Prostate gland (tissue), 2 donors: ENCODE measurements at regions not wholly inside any gene's neighbourhood (a gene's known extent, or its start where the extent isn't known, plus 50 kb on each side); places are given as distances from the start of the nearest gene placed in this dataset.

Experiments used
- DNase-seq: peaks from one replicate; pipeline ENCODE4 v3.0.0-alpha.2; 2019; ENCODE audit warnings: low spot score
- H3K27ac ChIP-seq, 2 donors: fragments of 200-600 bp; sonication (generic); 2 replicates each; pipeline ENCODE4 v1.5.1; 2017 to 2019
- H3K27me3 ChIP-seq: fragments of 200-600 bp; sonication (generic); replicated peaks from 2 replicates; pipeline ENCODE4 v1.5.1; 2019; ENCODE audit not compliant: insufficient read depth
- H3K36me3 ChIP-seq, 2 donors: fragments of 200-600 bp; sonication (generic); 1 replicate in 1 of 2; 2 replicates in 1 of 2; pipeline versions ENCODE4 v1.5.1 to v1.8.1; 2017 to 2019
- H3K4me1 ChIP-seq: fragments of 200-600 bp; sonication (generic); replicated peaks from 2 replicates; pipeline ENCODE4 v1.5.1; 2019
- H3K4me3 ChIP-seq, 2 donors: fragments of 200-600 bp; sonication (generic); 2 replicates each; pipeline ENCODE4 v1.5.1; 2017 to 2019
- H3K9me3 ChIP-seq: fragments of 200-600 bp; sonication (generic); 2 replicates; pipeline ENCODE4 v1.5.1; 2017
- CTCF ChIP-seq, 4 experiments: fragments of 200-600 bp in 2 of 4; fragments of 450-650 bp in 2 of 4; sonication (generic) in 2 of 4; IDR thresholded peaks; 1 replicate in 3 of 4; 2 replicates in 1 of 4; pipeline ENCODE4 v1.5.1; 2016 to 2019; ENCODE audit warnings: antibody characterized with exemption in 4 of 4, mild to moderate bottlenecking in 2 of 4, moderate library complexity in 2 of 4
- POLR2A ChIP-seq: fragments of 450-650 bp; IDR thresholded peaks from one replicate; pipeline ENCODE4 v1.6.1; 2016; ENCODE audit warnings: antibody characterized with exemption, mild to moderate bottlenecking
- POLR2AphosphoS5 ChIP-seq: sonication (generic); formaldehyde crosslinking; IDR thresholded peaks from one replicate; pipeline ENCODE4 v1.6.1; 2017; ENCODE audit warnings: antibody characterized with exemption
- WGBS: methylation state at CpG from one replicate; pipeline ENCODE4 v1.1.5; 2018; 5-methylcytosine and 5-hydroxymethylcytosine counted together
- intact Hi-C: fragments of 100-400 bp; cut with DNase I; formaldehyde crosslinking; loops from one replicate; pipeline ENCODE4 v1.14.2; 2022

- Histone ChIP-seq H3K27me3 (no peaks in the 10 kb centered on the region), H3K9me3 (no peaks in the 10 kb centered on the region), H3K36me3 (no peaks in the 10 kb centered on the region), H3K4me3 (no peak overlapping the region), H3K4me1 (no peaks in the 10 kb centered on the region), H3K27ac (no peak overlapping the region)
- 42% methylated on average over 1 of the region's 1 CpG for WGBS
- DNase-seq, result no peak
- TF ChIP-seq POLR2A (no peak), POLR2AphosphoS5 (no peak), CTCF (IDR thresholded peaks at IDR 0.05) (no peak)
- intact Hi-C loops, result no loop called here
Observed at GRCh38 chr7:115635376-115635775, 395.2 kb downstream of the TFEC start.

- Histone ChIP-seq H3K27ac (no peak overlapping the region), H3K4me3 (no peak overlapping the region), H3K36me3 (no peaks in the 10 kb centered on the region), H3K9me3 (no peaks in the 10 kb centered on the region), H3K27me3 (no peaks in the 10 kb centered on the region), H3K4me1 (no peaks in the 10 kb centered on the region)
- TF ChIP-seq CTCF (IDR thresholded peaks at IDR 0.05) (no peak), POLR2AphosphoS5 (no peak), POLR2A (no peak)
- no peak for DNase-seq
- intact Hi-C loops, result no loop called here
- WGBS, result 35% methylated on average over 4 of the region's 4 CpGs
Observed at GRCh38 chr7:115634633-115635032, 395.9 kb downstream of the TFEC start.

- no peak overlapping the region for H3K4me3 ChIP-seq
- no peak for DNase-seq
- no peaks in the 10 kb centered on the region for H3K27me3 ChIP-seq
- H3K4me1 ChIP-seq, result no peaks in the 10 kb centered on the region
- WGBS, result 66% methylated on average over 5 of the region's 5 CpGs
- no peaks in the 10 kb centered on the region for H3K36me3 ChIP-seq
- no peak overlapping the region for H3K27ac ChIP-seq
- intact Hi-C loops, result no loop called here
- no peaks in the 10 kb centered on the region for H3K9me3 ChIP-seq
- no peak for TF ChIP-seq CTCF (IDR thresholded peaks at IDR 0.05)
- no peak for TF ChIP-seq POLR2A
- no peak for TF ChIP-seq POLR2AphosphoS5
Observed at GRCh38 chr7:115632636-115633035, 397.9 kb downstream of the TFEC start.

DNA sequence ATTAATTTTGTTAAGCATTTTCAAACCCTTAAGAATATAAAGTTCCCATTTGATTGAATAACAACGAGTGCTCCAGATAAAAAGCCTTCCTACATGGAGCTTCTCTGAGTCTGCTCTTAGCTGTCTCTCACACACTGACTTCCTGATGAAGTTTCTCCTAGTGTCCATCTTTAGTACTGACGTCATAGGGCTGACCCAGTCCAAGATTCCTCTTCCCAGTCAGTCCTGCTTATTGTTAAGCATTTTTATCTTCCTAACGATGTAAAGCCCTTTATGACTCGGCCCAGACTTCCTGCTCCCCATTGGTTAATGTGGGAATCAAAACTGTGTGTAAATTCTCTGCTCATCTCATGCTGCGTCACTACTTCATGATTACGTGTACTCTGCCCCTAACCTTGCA lies 398.8 kb downstream of the TFEC start:
- intact Hi-C loops, result no loop called here
- Histone ChIP-seq H3K4me1 (no peaks in the 10 kb centered on the region), H3K27me3 (no peaks in the 10 kb centered on the region), H3K27ac (no peak overlapping the region), H3K36me3 (no peaks in the 10 kb centered on the region), H3K4me3 (no peak overlapping the region), H3K9me3 (no peaks in the 10 kb centered on the region)
- WGBS, result 80% methylated on average over 6 of the region's 6 CpGs
- TF ChIP-seq POLR2A, result no peak
- TF ChIP-seq CTCF (IDR thresholded peaks at IDR 0.05), result no peak
- TF ChIP-seq POLR2AphosphoS5, result no peak
- DNase-seq, result no peak

GRCh38 chr7:115630049-115630448 lies 400.5 kb downstream of the TFEC start:
- 94% methylated on average over 4 of the region's 4 CpGs for WGBS
- H3K27me3 ChIP-seq, result no peaks in the 10 kb centered on the region
- no peak for TF ChIP-seq POLR2A
- TF ChIP-seq CTCF (IDR thresholded peaks at IDR 0.05), result no peak
- TF ChIP-seq POLR2AphosphoS5, result no peak
- no peaks in the 10 kb centered on the region for H3K36me3 ChIP-seq
- no peak for DNase-seq
- no peak overlapping the region for H3K4me3 ChIP-seq
- no peaks in the 10 kb centered on the region for H3K9me3 ChIP-seq
- no peak overlapping the region for H3K27ac ChIP-seq
- no peaks in the 10 kb centered on the region for H3K4me1 ChIP-seq
- intact Hi-C loops, result no loop called here
